ENCODE measurements at regions not wholly inside any gene's neighbourhood (a gene's known extent, or its start where the extent isn't known, plus 50 kb on each side); places are given as distances from the start of the nearest gene placed in this dataset.

- Histone ChIP-seq H3K27ac (no peak overlapping the region), H3K36me3 (no peaks in the 10 kb centered on the region), H3K9me3 (ENCODE audit: severe bottlenecking) (no peaks in the 10 kb centered on the region), H3K27me3 (ENCODE audit: insufficient read depth, low read depth, severe bottlenecking) (no peaks in the 10 kb centered on the region), H3K4me3 (ENCODE audit: low read depth, low read length) (no peak overlapping the region)
- TF ChIP-seq CTCF (IDR thresholded peaks at IDR 0.05; ENCODE audit: low read depth, low read length): no peak
- no peak for DNase-seq
These were observed 53.2 kb upstream of the ZNF536 start for GRCh38 chr19:30318936-30319335.

GRCh38 chr19:30319411-30319810 lies 52.8 kb upstream of the ZNF536 start:
- H3K4me3 ChIP-seq (ENCODE audit: low read depth, low read length): no peak overlapping the region
- DNase-seq: no peak
- TF ChIP-seq CTCF (IDR thresholded peaks at IDR 0.05; ENCODE audit: low read depth, low read length): no peak
- no peak overlapping the region for H3K27ac ChIP-seq
- H3K9me3 ChIP-seq (ENCODE audit: severe bottlenecking): no peaks in the 10 kb centered on the region
- H3K36me3 ChIP-seq: no peaks in the 10 kb centered on the region
- no peaks in the 10 kb centered on the region for H3K27me3 ChIP-seq (ENCODE audit: insufficient read depth, low read depth, severe bottlenecking)

- no peak for DNase-seq
- Histone ChIP-seq H3K9me3 (ENCODE audit: severe bottlenecking) (no peaks in the 10 kb centered on the region), H3K4me3 (ENCODE audit: low read depth, low read length) (no peak overlapping the region), H3K36me3 (no peaks in the 10 kb centered on the region), H3K27ac (no peak overlapping the region), H3K27me3 (ENCODE audit: insufficient read depth, low read depth, severe bottlenecking) (no peaks in the 10 kb centered on the region)
- no peak for TF ChIP-seq CTCF (IDR thresholded peaks at IDR 0.05; ENCODE audit: low read depth, low read length)
These were observed 52.3 kb upstream of the ZNF536 start for GRCh38 chr19:30319876-30320275.

GRCh38 chr19:30320466-30320865 lies 51.7 kb upstream of the ZNF536 start:
- Histone ChIP-seq H3K9me3 (ENCODE audit: severe bottlenecking) (no peaks in the 10 kb centered on the region), H3K27ac (no peak overlapping the region), H3K4me3 (ENCODE audit: low read depth, low read length) (no peak overlapping the region), H3K27me3 (ENCODE audit: insufficient read depth, low read depth, severe bottlenecking) (no peaks in the 10 kb centered on the region), H3K36me3 (no peaks in the 10 kb centered on the region)
- TF ChIP-seq CTCF (IDR thresholded peaks at IDR 0.05; ENCODE audit: low read depth, low read length): no peak
- no peak for DNase-seq

GRCh38 chr19:30320916-30321315 lies 51.3 kb upstream of the ZNF536 start:
- no peak overlapping the region for H3K27ac ChIP-seq
- no peak for DNase-seq
- no peak for TF ChIP-seq CTCF (IDR thresholded peaks at IDR 0.05; ENCODE audit: low read depth, low read length)
- H3K36me3 ChIP-seq: no peaks in the 10 kb centered on the region
- H3K27me3 ChIP-seq (ENCODE audit: insufficient read depth, low read depth, severe bottlenecking): no peaks in the 10 kb centered on the region
- H3K9me3 ChIP-seq (ENCODE audit: severe bottlenecking): no peaks in the 10 kb centered on the region
- H3K4me3 ChIP-seq (ENCODE audit: low read depth, low read length): no peak overlapping the region

Data from WERI-Rb-1 (cell line).